Suppressor macrophage (primary cell): ENCODE measurements at regions not wholly inside any gene's neighbourhood (a gene's known extent, or its start where the extent isn't known, plus 50 kb on each side); places are given as distances from the start of the nearest gene placed in this dataset.
"Not testable (repeated sequence)": the region's sequence is repeated elsewhere in the genome, so short reads cannot be mapped to it uniquely, and the experiment has no call there.

Experiments used
- DNase-seq, 4 experiments: peaks; one replicate each; pipeline ENCODE4 v3.0.0-alpha.2; 2020 to 2022

GRCh38 chr18:59848002-59848401, 51.8 kb upstream of the PMAIP1 start:
- no peak for DNase-seq

- DNase-seq: not testable (repeated sequence)
Measured at GRCh38 chr18:59847491-59847846, 52.3 kb upstream of the PMAIP1 start.

GRCh38 chr18:59846814-59847490, 52.8 kb upstream of the PMAIP1 start:
- DNase-seq: peak in 2 of 4 experiments; percentile 11 to 13

- DNase-seq: no peak
Measured at GRCh38 chr18:59842947-59843346, 56.8 kb upstream of the PMAIP1 start.

DNA sequence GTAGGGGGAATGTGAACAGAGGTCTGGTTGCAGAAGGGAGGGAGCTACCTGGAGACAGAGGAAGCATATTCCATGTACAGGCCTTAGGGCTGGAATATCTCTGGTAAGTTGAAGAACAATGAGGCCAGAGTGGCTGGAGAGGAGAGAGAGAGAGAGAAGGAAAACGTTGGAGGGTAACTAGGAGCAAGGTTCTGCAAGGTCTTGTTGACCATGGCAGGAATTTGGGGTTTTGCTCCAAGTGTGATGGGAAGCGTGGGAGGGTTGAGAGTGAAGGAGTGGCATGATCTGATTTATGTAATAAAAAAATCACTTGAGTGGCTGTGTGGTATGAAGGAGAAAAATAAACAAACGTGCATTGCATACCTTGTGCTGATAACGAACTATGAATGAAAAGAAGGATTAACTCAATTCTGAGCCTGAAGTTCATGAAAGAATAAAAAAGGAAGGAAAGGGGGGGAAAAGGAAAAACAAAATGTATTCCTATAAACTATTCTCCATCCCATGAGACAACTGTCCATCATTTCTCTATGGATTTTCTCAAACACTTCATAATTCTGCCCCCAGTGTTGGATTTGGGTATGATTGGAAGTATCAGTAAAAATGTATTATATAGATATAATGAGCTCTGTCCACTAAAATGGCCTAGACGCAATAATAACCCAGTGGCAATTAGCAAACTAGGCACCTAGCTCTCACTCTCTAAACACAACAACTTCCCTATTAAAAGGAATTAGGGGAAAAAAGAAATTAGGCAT, 59.7 kb upstream of the PMAIP1 start:
- no peak for DNase-seq

- no peak for DNase-seq
Measured at GRCh38 chr18:59839246-59839645, 60.5 kb upstream of the PMAIP1 start.

- DNase-seq: peak; percentile 75 to 89 (median 77)
Measured at GRCh38 chr18:59837586-59837985, 62.2 kb upstream of the PMAIP1 start.

DNA sequence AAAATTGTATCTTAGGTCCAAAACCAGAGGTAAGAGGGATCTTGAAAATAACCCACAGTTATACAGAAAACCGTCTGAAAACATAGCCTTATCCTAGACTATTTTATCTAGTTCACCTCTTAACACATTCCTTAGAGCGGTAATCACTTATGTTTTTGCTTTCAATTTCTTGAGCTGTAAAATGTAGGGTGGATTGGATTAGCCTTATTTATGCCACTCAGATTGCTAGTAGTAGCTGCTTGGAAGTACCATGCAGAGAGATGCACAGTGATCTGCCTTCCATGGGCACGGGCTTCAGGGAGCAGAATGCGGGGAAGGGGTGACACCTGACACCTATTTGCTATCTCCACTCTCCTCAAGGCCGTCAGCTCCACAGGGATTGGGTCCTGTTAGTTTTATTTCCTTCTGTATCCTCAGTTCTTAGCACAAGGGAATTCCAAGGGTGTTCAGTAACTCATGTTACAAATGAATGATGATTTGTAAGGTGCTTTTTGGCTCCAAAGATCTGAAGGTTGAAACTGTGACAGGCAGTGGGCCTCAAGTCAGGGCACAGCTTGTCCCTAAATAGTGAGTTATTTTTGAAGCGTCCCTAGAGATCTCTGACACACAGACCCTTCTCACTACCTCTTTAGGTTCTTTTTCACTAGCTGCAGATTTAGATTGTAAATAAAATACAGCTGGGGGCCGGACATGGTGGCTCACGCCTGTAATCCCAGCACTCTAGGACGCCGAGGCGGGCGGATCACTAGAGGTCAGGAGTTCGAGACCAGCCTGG, 64.0 kb upstream of the PMAIP1 start:
- no peak for DNase-seq

- no peak for DNase-seq
Measured at GRCh38 chr18:59834267-59834666, 65.5 kb upstream of the PMAIP1 start.

DNA sequence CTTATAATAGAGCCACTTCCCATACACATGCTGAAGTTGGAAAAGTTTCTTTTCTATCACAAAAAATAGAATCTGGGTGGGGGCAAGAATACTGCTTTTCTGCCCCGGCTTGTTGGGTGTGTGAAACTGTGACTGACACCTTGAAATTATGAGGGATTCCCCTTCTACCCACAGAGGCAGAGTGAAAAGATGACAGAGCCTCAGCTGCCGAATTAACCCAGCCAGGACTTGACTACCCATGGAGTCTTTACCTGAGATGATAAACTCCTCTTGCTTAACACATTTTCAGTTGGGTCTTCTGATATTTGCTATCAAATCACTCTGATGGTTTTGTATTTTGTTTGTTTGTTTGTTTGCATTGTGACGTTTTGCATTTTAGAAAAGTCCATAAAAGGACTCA, 66.0 kb upstream of the PMAIP1 start:
- no peak for DNase-seq

DNA sequence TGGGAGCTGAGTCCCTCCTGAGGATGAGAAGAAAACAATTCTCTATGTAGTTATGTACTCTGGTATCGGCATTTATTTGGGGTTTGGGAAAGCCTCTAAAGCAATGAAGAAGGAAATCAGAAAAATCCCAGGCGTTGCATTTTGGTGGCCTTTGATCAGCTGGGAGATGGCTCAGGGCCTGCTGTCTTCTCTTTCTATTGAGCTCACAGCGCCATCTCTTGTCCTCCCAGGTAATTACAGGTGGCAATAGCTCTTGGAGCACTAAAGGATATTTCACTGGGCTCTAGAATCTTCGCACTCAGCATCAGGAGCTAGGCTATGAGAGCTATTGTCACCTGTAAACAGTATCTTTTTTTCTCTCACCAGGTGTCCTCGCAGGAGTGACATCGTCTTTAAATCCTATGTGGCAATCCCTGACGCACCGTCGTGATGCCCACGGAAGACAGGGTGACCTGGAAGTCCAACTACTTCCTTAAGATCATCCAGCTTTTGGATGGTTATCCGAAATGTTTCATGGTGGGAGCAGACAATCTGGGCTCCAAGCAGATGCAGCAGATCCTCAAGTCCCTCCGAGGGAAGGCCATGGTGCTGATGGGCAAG, 76.1 kb upstream of the PMAIP1 start:
- peak; percentile 44 to 67 (median 54) for DNase-seq

DNA sequence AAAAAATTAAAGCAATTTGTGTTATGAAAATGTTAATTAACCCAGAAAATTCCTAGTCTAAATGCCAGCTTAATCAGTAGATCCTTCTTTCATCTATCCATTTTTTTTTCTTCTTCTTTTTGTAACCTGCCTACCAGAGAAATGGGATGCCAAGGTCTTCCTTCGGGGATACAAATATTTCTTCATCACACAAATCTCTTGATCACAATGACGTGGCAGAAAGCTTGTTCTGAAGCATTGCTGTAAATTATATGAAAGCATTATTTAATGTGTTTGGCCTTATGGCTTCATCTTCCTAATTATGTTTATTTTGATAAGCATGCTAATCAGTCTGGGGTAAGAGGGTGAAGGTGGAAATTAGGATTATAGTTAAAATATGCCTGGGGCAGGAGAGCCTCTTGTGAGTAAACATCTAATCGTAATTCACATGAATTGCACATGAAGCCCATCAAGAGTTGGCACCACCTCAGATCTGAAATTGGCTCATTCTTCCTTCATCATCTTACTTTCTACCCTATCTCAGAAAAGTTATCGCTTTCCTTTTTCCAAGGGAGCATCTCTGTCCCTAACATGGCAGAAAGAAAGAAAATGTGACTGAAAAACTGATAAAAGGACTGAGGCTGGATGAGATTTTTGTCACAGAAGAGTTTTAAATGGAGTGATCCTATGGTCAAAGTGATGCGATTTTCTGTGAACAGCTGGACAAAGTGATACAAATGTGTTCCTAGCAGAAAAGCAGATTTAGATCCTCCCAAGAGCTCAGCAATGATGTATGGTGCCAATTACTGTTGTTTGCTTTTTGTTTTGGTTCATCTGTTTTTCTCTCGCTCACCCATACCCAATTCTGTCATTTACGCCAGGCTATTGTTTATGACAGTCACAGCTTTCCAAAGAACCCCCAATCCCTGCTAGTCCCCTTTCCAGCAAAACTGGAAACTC, 76.9 kb upstream of the PMAIP1 start:
- no peak for DNase-seq

- DNase-seq: no peak
Measured at GRCh38 chr18:59821983-59822382, 77.8 kb upstream of the PMAIP1 start.

DNA sequence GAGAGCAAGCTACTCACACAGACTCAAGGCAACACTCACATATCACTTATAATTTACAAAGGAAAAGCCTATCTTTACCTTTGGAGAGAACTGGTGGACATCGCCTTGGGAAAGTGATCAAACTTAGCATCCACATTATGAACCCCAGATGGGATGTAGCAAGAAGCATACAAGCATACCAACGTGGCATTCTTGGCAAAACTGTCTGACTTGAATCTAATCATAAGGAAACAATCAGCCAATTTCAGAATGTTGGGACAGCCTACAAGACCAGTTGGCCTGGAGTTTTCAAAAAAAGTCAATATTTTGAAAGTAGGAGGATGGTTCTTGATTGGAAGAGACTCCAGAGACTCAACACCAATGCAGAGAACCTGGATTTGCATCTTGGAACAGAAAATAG, 79.1 kb upstream of the PMAIP1 start:
- no peak for DNase-seq

GRCh38 chr18:59818769-59819168, 81.0 kb upstream of the PMAIP1 start:
- DNase-seq: no peak

DNA sequence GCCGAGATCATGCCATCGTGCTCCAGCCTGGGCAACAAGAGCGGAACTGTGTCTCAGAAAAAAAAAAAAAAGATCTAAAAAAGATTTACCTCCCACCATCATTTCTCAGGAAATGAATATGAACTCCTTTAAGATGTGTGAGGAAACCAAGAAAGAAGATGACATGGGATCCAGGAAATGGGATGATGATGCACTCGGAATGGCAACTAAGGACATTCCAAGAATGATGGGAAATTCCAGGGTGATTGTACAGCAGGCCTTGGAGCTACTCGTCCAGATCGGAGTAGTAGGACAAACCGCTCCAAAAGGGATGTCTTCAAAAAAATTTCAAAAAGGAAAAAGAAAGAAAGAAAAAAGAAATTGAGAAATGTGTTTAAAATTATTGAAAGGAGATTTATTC, 84.9 kb upstream of the PMAIP1 start:
- DNase-seq: no peak

- DNase-seq: no peak
Measured at GRCh38 chr18:59813942-59814341, 85.9 kb upstream of the PMAIP1 start.

- no peak for DNase-seq
Measured at GRCh38 chr18:59810735-59811520, 88.9 kb upstream of the PMAIP1 start.

- DNase-seq: no peak
Measured at GRCh38 chr18:59810183-59810582, 89.6 kb upstream of the PMAIP1 start.

DNA sequence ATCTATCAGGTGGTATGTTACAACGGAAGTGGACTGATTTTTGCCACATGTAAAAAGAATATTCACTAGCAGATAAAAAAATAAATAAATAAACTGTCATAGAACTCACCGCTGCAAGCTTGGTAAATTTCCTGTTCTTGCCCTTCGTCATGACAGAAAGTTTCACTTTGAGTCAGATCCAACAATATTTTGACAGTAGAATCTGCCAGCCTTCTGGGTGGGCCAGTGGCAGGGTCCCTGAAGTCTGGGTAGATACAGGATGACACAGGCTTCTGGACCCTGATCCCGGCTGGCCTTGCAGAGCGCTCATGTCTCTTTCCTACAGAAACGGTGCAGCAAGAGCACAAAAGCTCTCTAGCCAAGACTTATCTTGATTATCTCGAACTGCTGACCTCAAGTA, 97.8 kb upstream of the PMAIP1 start:
- no peak for DNase-seq

- DNase-seq: no peak
Measured at GRCh38 chr18:59801576-59801975, 98.2 kb upstream of the PMAIP1 start.
